Choroid plexus epithelial cell (primary cell): ENCODE measurements at regions not wholly inside any gene's neighbourhood (a gene's known extent, or its start where the extent isn't known, plus 50 kb on each side); places are given as distances from the start of the nearest gene placed in this dataset.
A peak's percentile ranks its signal among the peaks of the same experiment; 100 is the strongest.

Experiments used
- DNase-seq: peaks from one replicate; pipeline ENCODE4 v3.0.0-alpha.2; 2010; ENCODE audit warnings: low read depth
- H3K4me3 ChIP-seq: 2 replicates; pipeline ENCODE4 v1.5.1; 2011; ENCODE audit warnings: low read depth, mild to moderate bottlenecking, control low read depth, low read length, moderate library complexity
- CTCF ChIP-seq: conservative IDR thresholded peaks from 2 replicates; pipeline ENCODE4 v1.5.1; 2011; ENCODE audit warnings: low read depth, mild to moderate bottlenecking, control low read depth, inconsistent platforms, low read length, moderate library complexity

- H3K4me3 ChIP-seq = no peak overlapping the region
- no peak for TF ChIP-seq CTCF
- no peak for DNase-seq
Measured at GRCh38 chr1:221066351-221067001, 187.2 kb downstream of the HLX start.

GRCh38 chr1:221067721-221068120 lies 188.5 kb downstream of the HLX start:
- H3K4me3 ChIP-seq = no peak overlapping the region
- TF ChIP-seq CTCF = no peak
- no peak for DNase-seq

GRCh38 chr1:221069178-221069903 lies 190.1 kb downstream of the HLX start:
- no peak for TF ChIP-seq CTCF
- no peak for DNase-seq
- H3K4me3 ChIP-seq = no peak overlapping the region

- no peak for TF ChIP-seq CTCF
- no peak for DNase-seq
- no peak overlapping the region for H3K4me3 ChIP-seq
Measured at GRCh38 chr1:221069986-221070385, 190.7 kb downstream of the HLX start.

- no peak overlapping the region for H3K4me3 ChIP-seq
- no peak for DNase-seq
- no peak for TF ChIP-seq CTCF
Measured at GRCh38 chr1:221071777-221072176, 192.5 kb downstream of the HLX start.

- H3K4me3 ChIP-seq = no peak overlapping the region
- TF ChIP-seq CTCF = no peak
- DNase-seq = no peak
Measured at GRCh38 chr1:221072214-221072613, 193.0 kb downstream of the HLX start.

- peak; percentile 22 for DNase-seq
- no peak for TF ChIP-seq CTCF
- no peak overlapping the region for H3K4me3 ChIP-seq
Measured at GRCh38 chr1:221074332-221074731, 195.1 kb downstream of the HLX start.
